Activated CD4-positive, alpha-beta T cell treated with anti-CD3 and anti-CD28 coated beads, Interleukin-2, amount 10 ng/mL, durations not matched to agents 7 days and 5 days (primary cell): ENCODE measurements at regions not wholly inside any gene's neighbourhood (a gene's known extent, or its start where the extent isn't known, plus 50 kb on each side); places are given as distances from the start of the nearest gene placed in this dataset.

Experiments used
- CTCF ChIA-PET: fragments of 350-600 bp; sonication (Branson Sonifier 250); formaldehyde crosslinking; loops from one replicate; lab custom pipeline; 2021; ENCODE audit warnings: antibody characterized with exemption; lab: Charles Lee
- POLR2A ChIA-PET: fragments of 350-600 bp; sonication (Branson Sonifier 250); formaldehyde crosslinking; loops from one replicate; lab custom pipeline; 2021; ENCODE audit warnings: antibody characterized with exemption; lab: Charles Lee
- DNase-seq: peaks from one replicate; pipeline ENCODE4 v3.0.0-alpha.2; 2020
- H3K27ac Mint-ChIP-seq: one replicate; pipeline ENCODE4 v1.8.0; 2021; ENCODE audit warnings: mild to moderate bottlenecking, moderate library complexity, mixed read lengths
- H3K27me3 Mint-ChIP-seq: one replicate; pipeline ENCODE4 v1.8.0; 2021; ENCODE audit warnings: mixed read lengths
- H3K36me3 Mint-ChIP-seq: one replicate; pipeline ENCODE4 v1.8.0; 2021; ENCODE audit warnings: low read depth, mixed read lengths
- H3K4me1 Mint-ChIP-seq: one replicate; pipeline ENCODE4 v1.8.0; 2021; ENCODE audit warnings: mixed read lengths
- H3K4me3 Mint-ChIP-seq: one replicate; pipeline ENCODE4 v1.8.0; 2021; ENCODE audit warnings: mild to moderate bottlenecking, moderate library complexity, mixed read lengths
- H3K9me3 Mint-ChIP-seq: one replicate; pipeline ENCODE4 v1.8.0; 2021; ENCODE audit warnings: mixed read lengths

DNA sequence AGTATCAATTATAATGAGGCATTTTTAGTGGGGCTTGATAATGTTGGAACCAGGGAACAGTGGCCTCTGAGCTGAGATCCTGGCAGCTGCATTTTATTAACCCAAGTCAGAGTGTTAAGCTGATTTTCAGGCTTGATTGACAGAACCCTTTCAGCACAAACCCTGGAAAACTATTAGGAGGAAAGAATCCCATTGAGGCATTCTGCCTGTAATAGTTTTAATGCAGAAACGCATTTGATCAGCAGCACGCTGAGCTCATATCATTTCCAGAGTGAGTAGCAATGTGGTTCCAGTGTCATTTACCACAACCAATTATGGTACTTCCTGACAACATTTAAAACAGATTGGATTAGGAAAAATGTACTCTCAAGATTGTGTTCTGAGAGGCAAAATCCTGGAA lies 78.3 kb upstream of the BARHL2 start:
- Mint-ChIP-seq H3K27me3 (peaks cover 8% of the 10 kb centered on the region), H3K36me3 (no peaks in the 10 kb centered on the region), H3K9me3 (no peaks in the 10 kb centered on the region), H3K27ac (no peak overlapping the region), H3K4me1 (no peaks in the 10 kb centered on the region), H3K4me3 (no peak overlapping the region)
- DNase-seq = no peak
- ChIA-PET POLR2A (no interaction called here), CTCF (interaction anchor here (1.1 kb wide), 1 partner anchor 14 kb away, joined by 3 read pairs; no protein-coding TSS in a partner anchor)

DNA sequence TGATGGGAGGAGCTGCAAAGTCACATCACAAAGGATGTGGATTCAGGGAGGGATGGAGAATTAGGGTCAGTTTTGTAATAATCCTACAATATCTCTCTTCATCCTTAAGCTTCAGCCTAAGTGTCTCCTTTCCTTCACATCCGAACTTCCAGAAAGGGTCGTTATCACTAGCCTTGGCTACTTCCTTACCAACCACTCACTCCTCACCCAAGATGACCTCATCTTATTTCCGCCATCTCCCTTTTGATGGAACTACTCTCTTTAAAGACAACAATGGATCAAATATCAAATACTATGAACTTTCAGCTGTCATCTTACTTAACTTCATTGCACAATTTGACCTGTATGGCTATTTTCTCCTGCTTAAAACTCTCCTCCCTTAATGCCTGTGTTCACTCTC lies 69.6 kb upstream of the BARHL2 start:
- H3K36me3 Mint-ChIP-seq = no peaks in the 10 kb centered on the region
- POLR2A ChIA-PET = no interaction called here
- CTCF ChIA-PET = no interaction called here
- no peaks in the 10 kb centered on the region for H3K4me1 Mint-ChIP-seq
- no peaks in the 10 kb centered on the region for H3K9me3 Mint-ChIP-seq
- no peak overlapping the region for H3K4me3 Mint-ChIP-seq
- no peaks in the 10 kb centered on the region for H3K27me3 Mint-ChIP-seq
- DNase-seq = no peak
- H3K27ac Mint-ChIP-seq = no peak overlapping the region

DNA sequence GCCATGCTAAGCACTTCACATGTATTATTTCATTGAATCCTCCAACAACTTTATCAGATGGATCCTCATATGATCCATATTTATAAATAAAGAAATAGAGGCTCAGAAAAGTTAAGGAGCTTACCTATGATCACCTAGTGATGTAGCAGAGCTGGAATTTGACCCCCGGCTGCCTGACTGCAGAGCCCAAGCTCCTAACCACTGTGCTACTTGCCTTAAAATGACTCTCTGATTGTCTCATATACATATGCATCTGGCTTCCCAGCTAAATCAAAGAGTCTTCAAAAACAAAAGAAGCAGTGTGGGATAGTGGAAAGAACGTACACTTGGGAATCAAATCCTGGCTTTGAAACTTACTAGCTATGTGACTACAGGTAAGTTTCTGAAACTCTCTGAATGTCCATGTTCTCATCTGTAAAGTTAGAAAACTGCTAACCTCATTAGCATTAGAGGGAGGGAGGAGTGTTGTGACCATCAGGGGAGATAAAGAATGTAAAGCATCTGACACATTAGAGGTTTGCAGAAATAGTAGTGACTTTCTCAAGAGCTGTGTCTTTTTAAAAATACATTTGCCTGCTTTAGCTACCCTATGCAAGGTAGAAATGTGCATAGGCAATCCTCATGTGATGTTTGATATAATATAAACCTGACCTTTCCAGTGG lies 67.2 kb upstream of the BARHL2 start:
- Mint-ChIP-seq H3K27me3 (peaks cover 4% of the 10 kb centered on the region), H3K36me3 (no peaks in the 10 kb centered on the region), H3K27ac (no peak overlapping the region), H3K4me1 (no peaks in the 10 kb centered on the region), H3K4me3 (no peak overlapping the region), H3K9me3 (no peaks in the 10 kb centered on the region)
- ChIA-PET POLR2A (no interaction called here), CTCF (no interaction called here)
- DNase-seq = no peak

DNA sequence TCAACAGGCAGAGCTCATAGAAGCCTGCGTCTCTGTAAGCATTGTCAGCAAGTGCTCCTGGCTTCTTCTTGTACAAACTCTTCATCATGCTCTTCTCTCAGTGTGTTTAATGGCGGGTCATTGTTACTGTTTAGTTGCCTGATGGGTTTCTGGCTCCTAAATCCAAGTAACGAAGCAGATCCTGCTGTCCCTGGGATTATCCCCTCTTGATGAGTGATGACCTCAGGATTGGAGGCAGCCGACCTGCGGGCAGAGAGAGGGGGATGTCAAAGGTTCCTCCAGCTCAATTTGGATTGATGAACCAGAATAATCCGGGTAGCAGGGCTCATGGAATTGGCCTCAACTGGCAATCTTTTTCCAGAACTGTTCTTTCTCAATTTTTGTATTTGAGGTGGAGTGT lies 66.1 kb upstream of the BARHL2 start:
- CTCF ChIA-PET = interaction anchor here (0.5 kb wide), 1 partner anchor 1316 kb away, joined by 3 read pairs; no protein-coding TSS in a partner anchor
- no peak for DNase-seq
- Mint-ChIP-seq H3K36me3 (no peaks in the 10 kb centered on the region), H3K27ac (no peak overlapping the region), H3K27me3 (peaks cover 4% of the 10 kb centered on the region), H3K4me3 (no peak overlapping the region), H3K4me1 (no peaks in the 10 kb centered on the region), H3K9me3 (no peaks in the 10 kb centered on the region)
- POLR2A ChIA-PET = no interaction called here

DNA sequence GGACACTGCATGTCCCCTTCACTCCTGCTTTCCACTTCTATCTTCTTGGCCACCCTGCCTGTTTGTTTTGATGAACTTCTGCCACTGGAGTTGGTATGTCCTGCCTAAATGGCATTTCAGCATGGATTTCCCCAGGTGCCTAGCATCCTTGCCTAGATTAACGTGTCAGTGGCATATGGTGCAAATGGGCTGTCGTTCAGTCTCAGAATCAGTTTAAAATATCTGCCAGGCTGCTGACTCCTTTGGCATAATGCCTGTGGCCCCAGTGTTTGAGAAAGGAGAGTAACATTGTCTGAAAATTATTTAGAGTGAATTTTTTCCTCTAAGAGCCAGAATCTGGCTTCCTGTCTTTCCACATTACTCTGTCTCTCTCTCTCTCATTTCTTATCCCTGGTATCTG lies 64.9 kb upstream of the BARHL2 start:
- H3K9me3 Mint-ChIP-seq = no peaks in the 10 kb centered on the region
- CTCF ChIA-PET = interaction anchor here (0.6 kb wide), 1 partner anchor 29 kb away, joined by 4 read pairs; no protein-coding TSS in a partner anchor
- H3K27me3 Mint-ChIP-seq = peaks cover 4% of the 10 kb centered on the region
- H3K36me3 Mint-ChIP-seq = no peaks in the 10 kb centered on the region
- POLR2A ChIA-PET = interaction anchor here (0.6 kb wide), 1 partner anchor 388 kb away, joined by 3 read pairs; no protein-coding TSS in a partner anchor
- no peak overlapping the region for H3K27ac Mint-ChIP-seq
- no peak overlapping the region for H3K4me3 Mint-ChIP-seq
- H3K4me1 Mint-ChIP-seq = no peaks in the 10 kb centered on the region
- DNase-seq = no peak

DNA sequence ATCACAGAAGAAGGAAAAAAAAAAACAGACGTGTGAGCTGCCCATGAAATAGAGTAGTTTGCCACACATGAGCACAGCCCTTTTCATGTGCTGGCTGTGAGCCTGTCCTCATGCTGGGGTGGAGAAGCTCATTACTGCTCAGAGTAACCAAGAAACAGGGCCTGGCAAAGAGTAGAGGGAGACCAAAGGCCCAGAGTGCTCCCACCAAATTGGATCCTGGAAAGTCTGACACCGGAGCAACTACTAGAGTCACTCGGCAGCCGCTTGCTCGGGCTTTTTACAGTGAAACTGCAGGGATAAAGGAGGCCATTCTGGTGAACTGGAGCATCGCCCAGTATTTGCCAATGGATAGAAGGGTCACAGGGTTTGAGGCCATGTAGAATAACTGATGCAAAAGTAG lies 64.4 kb upstream of the BARHL2 start:
- H3K27me3 Mint-ChIP-seq = peaks cover 6% of the 10 kb centered on the region
- ChIA-PET CTCF (interaction anchor here (0.6 kb wide), 1 partner anchor 30 kb away, joined by 4 read pairs; no protein-coding TSS in a partner anchor), POLR2A (interaction anchor here (0.6 kb wide), 1 partner anchor 389 kb away, joined by 3 read pairs; no protein-coding TSS in a partner anchor)
- no peak overlapping the region for H3K27ac Mint-ChIP-seq
- no peak overlapping the region for H3K4me3 Mint-ChIP-seq
- no peaks in the 10 kb centered on the region for H3K9me3 Mint-ChIP-seq
- H3K36me3 Mint-ChIP-seq = no peaks in the 10 kb centered on the region
- DNase-seq = no peak
- H3K4me1 Mint-ChIP-seq = no peaks in the 10 kb centered on the region

DNA sequence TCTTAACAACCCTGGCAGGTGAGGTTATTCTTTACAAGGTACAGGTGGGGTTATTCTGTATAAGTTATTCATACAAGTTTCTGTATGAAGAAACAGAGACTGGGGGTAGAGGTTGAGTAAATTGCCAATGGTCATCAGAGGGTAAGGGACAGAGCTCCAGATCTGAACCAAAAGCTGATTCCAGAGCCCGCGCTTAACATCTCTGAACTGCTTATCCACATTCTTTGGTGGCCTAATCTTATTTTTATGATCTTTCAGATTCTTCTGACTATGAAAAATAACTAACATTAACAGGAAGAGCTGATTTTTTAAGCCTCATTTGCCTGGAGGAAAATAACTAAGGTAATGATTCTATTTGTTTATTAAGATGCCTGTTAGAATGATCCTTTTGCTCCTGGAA lies 63.9 kb upstream of the BARHL2 start:
- no peak for DNase-seq
- no peak overlapping the region for H3K27ac Mint-ChIP-seq
- H3K27me3 Mint-ChIP-seq = peaks cover 6% of the 10 kb centered on the region
- POLR2A ChIA-PET = no interaction called here
- CTCF ChIA-PET = no interaction called here
- no peaks in the 10 kb centered on the region for H3K9me3 Mint-ChIP-seq
- H3K4me3 Mint-ChIP-seq = no peak overlapping the region
- no peaks in the 10 kb centered on the region for H3K36me3 Mint-ChIP-seq
- H3K4me1 Mint-ChIP-seq = no peaks in the 10 kb centered on the region

DNA sequence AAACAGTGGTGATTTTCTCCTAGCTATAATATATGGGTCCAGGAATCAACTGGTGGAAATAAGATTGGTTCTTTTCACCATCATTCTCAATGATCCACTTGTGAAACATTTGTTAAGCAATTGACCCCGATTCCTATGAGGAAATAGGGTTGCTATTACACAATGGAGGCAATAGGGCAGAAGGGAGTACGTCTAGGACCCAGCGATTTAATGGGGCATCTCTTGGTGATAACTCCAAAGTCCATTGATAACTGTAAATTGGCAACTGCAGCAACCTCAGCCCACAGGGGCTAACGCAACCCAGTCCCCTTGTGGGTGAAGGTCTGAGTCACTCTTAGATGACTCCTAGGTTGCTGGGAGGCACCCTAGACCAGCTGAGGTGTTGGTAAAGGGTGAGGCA lies 62.5 kb upstream of the BARHL2 start:
- ChIA-PET CTCF (no interaction called here), POLR2A (no interaction called here)
- Mint-ChIP-seq H3K27me3 (peaks cover 6% of the 10 kb centered on the region), H3K36me3 (no peaks in the 10 kb centered on the region), H3K4me3 (no peak overlapping the region), H3K9me3 (no peaks in the 10 kb centered on the region), H3K4me1 (no peaks in the 10 kb centered on the region), H3K27ac (no peak overlapping the region)
- DNase-seq = no peak

DNA sequence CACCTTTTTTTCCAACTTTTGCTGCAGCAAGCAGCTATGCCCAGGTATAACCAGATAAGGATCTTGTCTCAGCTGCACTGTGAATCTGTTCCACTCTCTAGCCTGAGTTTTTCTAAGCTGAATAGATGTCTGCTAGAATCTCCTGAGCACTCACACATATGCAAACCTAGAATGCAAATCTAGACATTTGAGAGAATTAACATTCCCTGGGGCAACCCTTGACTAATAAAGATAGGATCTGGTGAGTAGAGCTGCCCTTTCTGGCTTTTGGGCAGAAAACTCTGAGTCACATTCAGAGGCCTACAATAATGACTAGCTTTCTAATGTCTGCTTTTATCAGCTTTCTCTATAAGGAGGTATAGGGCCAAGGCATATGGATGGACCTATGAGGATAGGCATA lies 61.4 kb upstream of the BARHL2 start:
- Mint-ChIP-seq H3K4me3 (no peak overlapping the region), H3K27me3 (peaks cover 6% of the 10 kb centered on the region), H3K27ac (no peak overlapping the region), H3K36me3 (no peaks in the 10 kb centered on the region), H3K4me1 (no peaks in the 10 kb centered on the region), H3K9me3 (no peaks in the 10 kb centered on the region)
- DNase-seq = no peak
- ChIA-PET CTCF (interaction anchor here (0.6 kb wide), 1 partner anchor 1937 kb away, joined by 3 read pairs; no protein-coding TSS in a partner anchor), POLR2A (no interaction called here)

DNA sequence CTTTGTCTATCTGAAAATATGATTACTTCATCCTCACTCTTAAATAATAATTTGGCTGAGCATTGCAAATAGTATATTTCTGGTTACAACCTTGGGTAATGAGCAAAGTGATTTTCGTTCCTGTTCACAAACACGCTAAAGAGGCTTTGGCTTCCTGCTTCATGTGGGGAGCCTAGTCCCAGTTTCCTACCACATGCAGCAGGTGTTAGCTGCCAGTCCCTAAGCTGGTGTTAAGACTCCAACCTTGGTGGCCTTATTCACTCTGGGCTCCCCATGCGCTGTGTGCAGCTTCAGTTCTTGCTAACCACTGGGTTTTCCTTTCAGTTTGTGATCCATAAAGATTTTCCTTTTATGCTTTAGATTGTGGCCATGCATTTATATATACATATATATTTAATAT lies 56.7 kb upstream of the BARHL2 start:
- H3K36me3 Mint-ChIP-seq = no peaks in the 10 kb centered on the region
- no peaks in the 10 kb centered on the region for H3K4me1 Mint-ChIP-seq
- H3K9me3 Mint-ChIP-seq = no peaks in the 10 kb centered on the region
- no peak overlapping the region for H3K27ac Mint-ChIP-seq
- no peak for DNase-seq
- ChIA-PET CTCF (no interaction called here), POLR2A (no interaction called here)
- H3K27me3 Mint-ChIP-seq = peaks cover 5% of the 10 kb centered on the region
- no peak overlapping the region for H3K4me3 Mint-ChIP-seq

DNA sequence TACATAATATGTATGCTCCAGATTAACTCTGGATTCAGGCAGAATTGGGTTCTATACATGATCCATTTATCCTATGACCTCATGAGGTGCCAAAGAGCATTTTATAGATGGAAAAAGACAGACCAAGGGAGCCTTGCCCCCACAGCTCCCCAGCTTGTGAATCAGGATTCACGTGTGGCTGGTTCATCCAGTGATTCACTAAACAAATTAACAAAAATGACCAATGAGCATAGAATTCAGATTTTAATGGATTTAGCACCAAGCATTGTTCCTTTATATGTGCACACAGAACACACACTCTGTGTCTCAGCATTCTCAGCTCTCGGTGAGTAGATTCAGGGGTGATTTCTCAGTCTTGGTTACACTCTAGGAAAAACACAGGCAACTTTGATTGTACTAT lies 51.7 kb upstream of the BARHL2 start:
- Mint-ChIP-seq H3K9me3 (no peaks in the 10 kb centered on the region), H3K27me3 (peaks cover 16% of the 10 kb centered on the region), H3K4me1 (peaks cover 3% of the 10 kb centered on the region), H3K4me3 (no peak overlapping the region), H3K27ac (no peak overlapping the region), H3K36me3 (no peaks in the 10 kb centered on the region)
- ChIA-PET CTCF (no interaction called here), POLR2A (no interaction called here)
- DNase-seq = no peak

DNA sequence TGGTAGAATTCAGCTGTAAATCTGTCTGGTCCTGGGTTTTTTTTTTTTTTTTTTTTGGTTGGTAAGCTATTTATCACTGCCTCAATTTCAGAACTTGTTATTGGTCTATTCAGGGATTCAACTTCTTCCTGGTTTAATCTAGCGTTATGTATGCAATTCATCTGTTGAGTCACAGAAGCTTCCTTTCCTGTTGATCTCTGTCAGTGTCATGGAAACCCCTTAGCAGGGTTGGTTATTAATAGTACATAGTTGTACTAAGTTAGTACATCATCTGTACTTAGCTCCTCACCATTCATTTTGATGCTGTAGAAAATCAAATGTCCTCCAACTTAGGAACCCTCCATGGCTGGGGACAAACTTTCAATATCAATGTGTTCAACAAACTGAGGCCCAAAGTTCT lies 51.0 kb upstream of the BARHL2 start:
- peaks cover 16% of the 10 kb centered on the region for H3K27me3 Mint-ChIP-seq
- CTCF ChIA-PET = no interaction called here

More for the DNA sequence above, 51.0 kb upstream of the BARHL2 start:
- POLR2A ChIA-PET = no interaction called here
- DNase-seq = no peak
- H3K36me3 Mint-ChIP-seq = no peaks in the 10 kb centered on the region
- no peak overlapping the region for H3K27ac Mint-ChIP-seq
- peaks cover 3% of the 10 kb centered on the region for H3K4me1 Mint-ChIP-seq
- no peaks in the 10 kb centered on the region for H3K9me3 Mint-ChIP-seq
- H3K4me3 Mint-ChIP-seq = no peak overlapping the region
